Endothelial cell of umbilical vein (primary cell): ENCODE measurements at regions not wholly inside any gene's neighbourhood (a gene's known extent, or its start where the extent isn't known, plus 50 kb on each side); places are given as distances from the start of the nearest gene placed in this dataset.

Experiments used
- BruUV-seq: library from RNA; stranded (reverse); fragments of 400-500 nt; replicated peaks from 2 replicates; lab custom pipeline; 2021; lab: Mats Ljungman, UMichigan
- CTCF ChIA-PET: fragments of 300-600, 350-600 bp; sonication (Branson Sonifier 250); formaldehyde crosslinking; loops from one replicate; lab custom pipeline; 2021; ENCODE audit warnings: antibody characterized with exemption, inconsistent platforms; lab: Charles Lee
- POLR2A ChIA-PET: fragments of 300-600, 350-600 bp; sonication (Branson Sonifier 250); formaldehyde crosslinking; loops from one replicate; lab custom pipeline; 2021; ENCODE audit warnings: antibody characterized with exemption, inconsistent platforms; lab: Charles Lee
- DNase-seq: peaks from one replicate; pipeline ENCODE4 v3.0.0-alpha.2; 2011; ENCODE audit warnings: low read depth, low spot score
- FAIRE-seq: peaks from 2 replicates; lab custom pipeline; 2011; peaks lifted over from hg19 to GRCh38; lab: Jason Lieb, UNC
- H2AFZ ChIP-seq: 2 replicates; pipeline ENCODE4 v1.6.0; 2012; ENCODE audit warnings: low read depth, low read length, control low read depth, inconsistent platforms
- H3K27ac ChIP-seq: 2 replicates; pipeline ENCODE4 v1.5.1; 2011; ENCODE audit warnings: low read depth, mild to moderate bottlenecking, control low read depth, low read length, moderate library complexity; ENCODE audit not compliant: insufficient read depth
- H3K27me3 ChIP-seq, 2 experiments: 2 replicates each; pipeline versions ENCODE4 v1.6.0 to v1.6.1; 2011; ENCODE audit warnings: low read length in 2 of 2, mixed read lengths in 1 of 2; ENCODE audit not compliant: control insufficient read depth in 2 of 2, insufficient read depth in 2 of 2
- H3K36me3 ChIP-seq, 2 experiments: 2 replicates in 1 of 2; 3 replicates in 1 of 2; pipeline ENCODE4 v1.5.1; 2011; ENCODE audit warnings: low read length in 2 of 2, mild to moderate bottlenecking in 1 of 2, moderate library complexity in 1 of 2; ENCODE audit not compliant: control insufficient read depth in 2 of 2, insufficient read depth in 2 of 2; ENCODE audit errors: extremely low read depth in 1 of 2
- H3K4me1 ChIP-seq: 3 replicates; pipeline ENCODE4 v1.5.1; 2011; ENCODE audit warnings: mild to moderate bottlenecking, low read length; ENCODE audit not compliant: control insufficient read depth, insufficient read depth; ENCODE audit errors: extremely low read depth
- H3K4me2 ChIP-seq: 2 replicates; pipeline ENCODE4 v1.6.1; 2011; ENCODE audit warnings: low read length, control low read depth, mixed read lengths; ENCODE audit not compliant: insufficient read depth
- H3K4me3 ChIP-seq, 3 experiments: fragments of 200-600 bp in 1 of 3; sonication (generic), shearing (Covaris generic) in 1 of 3; replicated peaks in 1 of 3; 2 replicates each; pipeline ENCODE4 v1.5.1; 2011 to 2016; ENCODE audit warnings: control low read depth in 3 of 3, low read length in 3 of 3, mild to moderate bottlenecking in 2 of 3, inconsistent platforms in 1 of 3, low read depth in 1 of 3, moderate library complexity in 1 of 3; ENCODE audit not compliant: insufficient read depth in 1 of 3
- H3K79me2 ChIP-seq: 2 replicates; pipeline ENCODE4 v1.6.0; 2012; ENCODE audit warnings: low read length, inconsistent platforms; ENCODE audit not compliant: control insufficient read depth, insufficient read depth
- H3K9ac ChIP-seq: replicated peaks from 2 replicates; pipeline ENCODE3; 2011; ENCODE audit warnings: low read length, control low read depth; ENCODE audit not compliant: insufficient read depth; ENCODE audit errors: extremely low read depth
- H3K9me1 ChIP-seq: replicated peaks from 3 replicates; pipeline ENCODE4 v1.6.0; 2011; ENCODE audit warnings: mild to moderate bottlenecking, low read length; ENCODE audit not compliant: control insufficient read depth, insufficient read depth; ENCODE audit errors: extremely low read depth
- H3K9me3 ChIP-seq: replicated peaks from 2 replicates; pipeline ENCODE4 v1.5.1; 2012; ENCODE audit warnings: low read length, inconsistent platforms; ENCODE audit not compliant: control insufficient read depth, insufficient read depth
- H4K20me1 ChIP-seq: replicated peaks from 2 replicates; pipeline ENCODE3; 2011; ENCODE audit warnings: mild to moderate bottlenecking, low read length; ENCODE audit not compliant: control insufficient read depth, insufficient read depth; ENCODE audit errors: extremely low read depth
- EZH2 ChIP-seq: IDR thresholded peaks from 2 replicates; pipeline ENCODE4 v1.6.1; 2012; ENCODE audit warnings: borderline replicate concordance, low read depth, mild to moderate bottlenecking, moderate library complexity, low read length, inconsistent platforms; ENCODE audit not compliant: severe bottlenecking
- FOS ChIP-seq: IDR thresholded peaks from 2 replicates; pipeline ENCODE4 v1.6.1; 2011; ENCODE audit warnings: mild to moderate bottlenecking, low read length, moderate library complexity, borderline replicate concordance; ENCODE audit not compliant: insufficient read depth
- JUN ChIP-seq: IDR thresholded peaks from 2 replicates; pipeline ENCODE4 v1.6.1; 2011; ENCODE audit warnings: borderline replicate concordance, low read depth; ENCODE audit not compliant: insufficient read length, insufficient read depth
- MAX ChIP-seq: IDR thresholded peaks from 2 replicates; pipeline ENCODE4 v1.6.1; 2011; ENCODE audit not compliant: insufficient read depth, insufficient read length
- POLR2AphosphoS5 ChIP-seq: IDR thresholded peaks from 2 replicates; pipeline ENCODE4 v1.6.1; 2012; ENCODE audit warnings: low read depth, mild to moderate bottlenecking, control low read depth, low read length, moderate library complexity; ENCODE audit not compliant: insufficient read depth
- dilution Hi-C: fragments of 300-500 bp; cut with MboI; formaldehyde crosslinking; loops from one replicate; pipeline ENCODE4 v1.15.0; 2019; ENCODE audit warnings: low sequenced_read_pairs; ENCODE audit not compliant: extremely low pct_ligation_motif_present
- intact Hi-C: fragments of 100-400 bp; cut with micrococcal nuclease; formaldehyde crosslinking; loops from one replicate; pipeline ENCODE4 v1.10.0; 2022
- TF ChIP-seq, protein P1 (sequence below), 2 donors: IDR thresholded peaks; 1 replicate in 1 of 2; 2 replicates in 1 of 2; pipeline ENCODE4 v1.5.1; 2011; ENCODE audit warnings: low read length in 2 of 2, mild to moderate bottlenecking in 2 of 2, moderate library complexity in 2 of 2, control low read depth in 1 of 2, inconsistent platforms in 1 of 2, low read depth in 1 of 2; ENCODE audit not compliant: insufficient read depth in 1 of 2; ENCODE audit errors: extremely low read depth in 1 of 2

- H3K4me1 ChIP-seq: no peaks in the 10 kb centered on the region
- H3K9me3 ChIP-seq: no peaks in the 10 kb centered on the region
- TF ChIP-seq MAX (no peak), EZH2 (no peak), JUN (no peak), FOS (no peak), POLR2AphosphoS5 (no peak)
- TF ChIP-seq, protein P1, sequence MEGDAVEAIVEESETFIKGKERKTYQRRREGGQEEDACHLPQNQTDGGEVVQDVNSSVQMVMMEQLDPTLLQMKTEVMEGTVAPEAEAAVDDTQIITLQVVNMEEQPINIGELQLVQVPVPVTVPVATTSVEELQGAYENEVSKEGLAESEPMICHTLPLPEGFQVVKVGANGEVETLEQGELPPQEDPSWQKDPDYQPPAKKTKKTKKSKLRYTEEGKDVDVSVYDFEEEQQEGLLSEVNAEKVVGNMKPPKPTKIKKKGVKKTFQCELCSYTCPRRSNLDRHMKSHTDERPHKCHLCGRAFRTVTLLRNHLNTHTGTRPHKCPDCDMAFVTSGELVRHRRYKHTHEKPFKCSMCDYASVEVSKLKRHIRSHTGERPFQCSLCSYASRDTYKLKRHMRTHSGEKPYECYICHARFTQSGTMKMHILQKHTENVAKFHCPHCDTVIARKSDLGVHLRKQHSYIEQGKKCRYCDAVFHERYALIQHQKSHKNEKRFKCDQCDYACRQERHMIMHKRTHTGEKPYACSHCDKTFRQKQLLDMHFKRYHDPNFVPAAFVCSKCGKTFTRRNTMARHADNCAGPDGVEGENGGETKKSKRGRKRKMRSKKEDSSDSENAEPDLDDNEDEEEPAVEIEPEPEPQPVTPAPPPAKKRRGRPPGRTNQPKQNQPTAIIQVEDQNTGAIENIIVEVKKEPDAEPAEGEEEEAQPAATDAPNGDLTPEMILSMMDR (IDR thresholded peaks at IDR 0.05; ENCODE audit: extremely low read depth in 1 of 2, insufficient read depth in 1 of 2, low read depth in 1 of 2, low read length in 2 of 2): no peak
- no peak overlapping the region for H3K4me3 ChIP-seq
- H3K9me1 ChIP-seq: no peaks in the 10 kb centered on the region
- no peaks in the 10 kb centered on the region for H4K20me1 ChIP-seq
- no TSS peak for BruUV-seq
- no peak overlapping the region for H3K27ac ChIP-seq
- DNase-seq (no peak), FAIRE-seq (no peak)
- no peak overlapping the region for H3K9ac ChIP-seq
- no peaks in the 10 kb centered on the region for H3K27me3 ChIP-seq
- H3K79me2 ChIP-seq: no peaks in the 10 kb centered on the region
- H3K36me3 ChIP-seq: no peaks in the 10 kb centered on the region
- POLR2A ChIA-PET: no interaction called here
- H3K4me2 ChIP-seq: no peak overlapping the region
- CTCF ChIA-PET: no interaction called here
- H2AFZ ChIP-seq: no peak overlapping the region
- dilution Hi-C loops (no loop called here), intact Hi-C loops (no loop called here)
Observed at GRCh38 chr1:209157546-209158249, 425.8 kb upstream of the CAMK1G start.
